ENCODE measurements at regions not wholly inside any gene's neighbourhood (a gene's known extent, or its start where the extent isn't known, plus 50 kb on each side); places are given as distances from the start of the nearest gene placed in this dataset.
A peak's percentile ranks its signal among the peaks of the same experiment; 100 is the strongest.

GRCh38 chr15:39455471-39455991 is 125.3 kb upstream of the THBS1 start:
- H3K27ac ChIP-seq, result no peak overlapping the region

GRCh38 chr15:39456159-39456558 is 124.7 kb upstream of the THBS1 start:
- POLR2A ChIA-PET (ENCODE audit: low non-redundant PET), result no interaction called here
- no peak for TF ChIP-seq CTCF (conservative IDR thresholded peaks at IDR 0.05; ENCODE audit: low read depth)
- DNase-seq (ENCODE audit: low spot score), result no peak
- CTCF ChIA-PET, result no interaction called here
- no peak overlapping the region for H3K27ac ChIP-seq

More at GRCh38 chr15:39455471-39455991, 125.3 kb upstream of the THBS1 start:
- TF ChIP-seq CTCF (conservative IDR thresholded peaks at IDR 0.05; ENCODE audit: low read depth), result no peak
- ChIA-PET CTCF (no interaction called here), POLR2A (ENCODE audit: low non-redundant PET) (no interaction called here)
- DNase-seq (ENCODE audit: low spot score), result peak; percentile 8

GRCh38 chr15:39456582-39457330 is 124.1 kb upstream of the THBS1 start:
- ChIA-PET CTCF (no interaction called here), POLR2A (ENCODE audit: low non-redundant PET) (no interaction called here)
- H3K27ac ChIP-seq, result no peak overlapping the region
- TF ChIP-seq CTCF (conservative IDR thresholded peaks at IDR 0.05; ENCODE audit: low read depth), result no peak
- no peak for DNase-seq (ENCODE audit: low spot score)

- POLR2A ChIA-PET (ENCODE audit: low non-redundant PET), result no interaction called here
- CTCF ChIA-PET, result no interaction called here
- TF ChIP-seq CTCF (conservative IDR thresholded peaks at IDR 0.05; ENCODE audit: low read depth), result no peak
- H3K27ac ChIP-seq, result no peak overlapping the region
- no peak for DNase-seq (ENCODE audit: low spot score)
These were observed 122.7 kb upstream of the THBS1 start for GRCh38 chr15:39458131-39458530.

- POLR2A ChIA-PET (ENCODE audit: low non-redundant PET), result no interaction called here
- no peak for DNase-seq (ENCODE audit: low spot score)
- H3K27ac ChIP-seq, result no peak overlapping the region
- CTCF ChIA-PET, result no interaction called here
- no peak for TF ChIP-seq CTCF (conservative IDR thresholded peaks at IDR 0.05; ENCODE audit: low read depth)
These were observed 121.3 kb upstream of the THBS1 start for GRCh38 chr15:39459548-39459947.

GRCh38 chr15:39460748-39461147 is 120.1 kb upstream of the THBS1 start:
- POLR2A ChIA-PET (ENCODE audit: low non-redundant PET), result interaction anchor here (0.7 kb wide), 1 partner anchor 46 kb away, joined by 4 read pairs; no protein-coding TSS in a partner anchor
- CTCF ChIA-PET, result no interaction called here
- TF ChIP-seq CTCF (conservative IDR thresholded peaks at IDR 0.05; ENCODE audit: low read depth), result no peak
- DNase-seq (ENCODE audit: low spot score), result no peak
- no peak overlapping the region for H3K27ac ChIP-seq

Data from RWPE1 (cell line).